Left ventricle myocardium inferior (tissue), 1 donor: ENCODE measurements at regions not wholly inside any gene's neighbourhood (a gene's known extent, or its start where the extent isn't known, plus 50 kb on each side); places are given as distances from the start of the nearest gene placed in this dataset.

Source experiments
- DNase-seq: peaks from one replicate; pipeline ENCODE4 v3.0.0-alpha.2; 2020
- H3K27ac ChIP-seq: fragments of 200-600 bp; replicated peaks from 2 replicates; pipeline ENCODE4 v1.8.0; 2021
- H3K27me3 ChIP-seq: fragments of 200-600 bp; 2 replicates; pipeline ENCODE4 v1.8.0; 2021; ENCODE audit warnings: low read depth
- H3K36me3 ChIP-seq: fragments of 200-600 bp; 2 replicates; pipeline ENCODE4 v1.8.0; 2021
- H3K4me1 ChIP-seq: fragments of 200-600 bp; 2 replicates; pipeline ENCODE4 v1.8.0; 2021
- H3K4me3 ChIP-seq: fragments of 200-600 bp; 2 replicates; pipeline ENCODE4 v1.8.0; 2021; ENCODE audit warnings: mild to moderate bottlenecking, moderate library complexity
- H3K9me3 ChIP-seq: fragments of 200-600 bp; replicated peaks from 2 replicates; pipeline ENCODE4 v1.8.0; 2021
- intact Hi-C: fragments of 100-400 bp; cut with micrococcal nuclease; formaldehyde crosslinking; loops from one replicate; pipeline ENCODE4 v1.11.0; 2022
- TF ChIP-seq, protein P1 (sequence below): fragments of 200-600 bp; IDR thresholded peaks from 2 replicates; pipeline ENCODE4 v1.8.0; 2021; ENCODE audit warnings: antibody characterized with exemption, mild to moderate bottlenecking, borderline replicate concordance
- donor health status: DM: no; HTN: yes; CAD: no; lungs with severe emphysema.

DNA sequence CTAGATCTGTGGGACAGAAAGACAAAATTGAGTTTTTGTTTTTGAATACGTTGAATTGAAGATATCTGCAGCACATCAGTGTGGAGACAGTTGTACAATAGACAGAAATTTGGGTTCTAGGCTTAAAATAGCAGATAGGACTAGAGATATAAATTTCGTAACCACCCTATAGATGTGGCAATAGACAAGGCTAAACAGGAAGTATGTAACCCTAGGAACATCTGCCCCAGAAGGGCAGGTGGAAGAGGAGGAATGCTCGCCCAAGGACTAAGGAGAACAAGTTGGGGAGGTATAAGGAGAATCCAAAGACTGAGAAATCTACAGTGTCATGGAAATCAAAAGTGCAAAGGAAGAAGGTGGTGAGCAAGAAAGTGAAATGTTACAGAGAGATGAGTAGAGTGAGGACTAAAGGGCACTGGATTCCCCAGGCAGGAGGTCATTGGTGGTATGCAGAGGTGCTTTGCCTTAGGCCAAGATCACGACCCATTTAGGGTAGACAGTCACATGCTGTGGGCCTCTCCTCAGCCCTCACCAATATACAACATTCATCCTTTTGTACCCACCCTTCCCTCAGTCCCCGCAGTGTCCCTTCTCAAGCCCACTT, 109.1 kb upstream of the ELL2 start:
- H3K27ac ChIP-seq = no peak overlapping the region
- TF ChIP-seq, protein P1, sequence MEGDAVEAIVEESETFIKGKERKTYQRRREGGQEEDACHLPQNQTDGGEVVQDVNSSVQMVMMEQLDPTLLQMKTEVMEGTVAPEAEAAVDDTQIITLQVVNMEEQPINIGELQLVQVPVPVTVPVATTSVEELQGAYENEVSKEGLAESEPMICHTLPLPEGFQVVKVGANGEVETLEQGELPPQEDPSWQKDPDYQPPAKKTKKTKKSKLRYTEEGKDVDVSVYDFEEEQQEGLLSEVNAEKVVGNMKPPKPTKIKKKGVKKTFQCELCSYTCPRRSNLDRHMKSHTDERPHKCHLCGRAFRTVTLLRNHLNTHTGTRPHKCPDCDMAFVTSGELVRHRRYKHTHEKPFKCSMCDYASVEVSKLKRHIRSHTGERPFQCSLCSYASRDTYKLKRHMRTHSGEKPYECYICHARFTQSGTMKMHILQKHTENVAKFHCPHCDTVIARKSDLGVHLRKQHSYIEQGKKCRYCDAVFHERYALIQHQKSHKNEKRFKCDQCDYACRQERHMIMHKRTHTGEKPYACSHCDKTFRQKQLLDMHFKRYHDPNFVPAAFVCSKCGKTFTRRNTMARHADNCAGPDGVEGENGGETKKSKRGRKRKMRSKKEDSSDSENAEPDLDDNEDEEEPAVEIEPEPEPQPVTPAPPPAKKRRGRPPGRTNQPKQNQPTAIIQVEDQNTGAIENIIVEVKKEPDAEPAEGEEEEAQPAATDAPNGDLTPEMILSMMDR = no peak
- H3K4me1 ChIP-seq = peaks cover 8% of the 10 kb centered on the region
- H3K9me3 ChIP-seq = no peaks in the 10 kb centered on the region
- H3K27me3 ChIP-seq = no peaks in the 10 kb centered on the region
- intact Hi-C loops = no loop called here
- DNase-seq = no peak
- no peak overlapping the region for H3K4me3 ChIP-seq
- H3K36me3 ChIP-seq = no peaks in the 10 kb centered on the region

DNA sequence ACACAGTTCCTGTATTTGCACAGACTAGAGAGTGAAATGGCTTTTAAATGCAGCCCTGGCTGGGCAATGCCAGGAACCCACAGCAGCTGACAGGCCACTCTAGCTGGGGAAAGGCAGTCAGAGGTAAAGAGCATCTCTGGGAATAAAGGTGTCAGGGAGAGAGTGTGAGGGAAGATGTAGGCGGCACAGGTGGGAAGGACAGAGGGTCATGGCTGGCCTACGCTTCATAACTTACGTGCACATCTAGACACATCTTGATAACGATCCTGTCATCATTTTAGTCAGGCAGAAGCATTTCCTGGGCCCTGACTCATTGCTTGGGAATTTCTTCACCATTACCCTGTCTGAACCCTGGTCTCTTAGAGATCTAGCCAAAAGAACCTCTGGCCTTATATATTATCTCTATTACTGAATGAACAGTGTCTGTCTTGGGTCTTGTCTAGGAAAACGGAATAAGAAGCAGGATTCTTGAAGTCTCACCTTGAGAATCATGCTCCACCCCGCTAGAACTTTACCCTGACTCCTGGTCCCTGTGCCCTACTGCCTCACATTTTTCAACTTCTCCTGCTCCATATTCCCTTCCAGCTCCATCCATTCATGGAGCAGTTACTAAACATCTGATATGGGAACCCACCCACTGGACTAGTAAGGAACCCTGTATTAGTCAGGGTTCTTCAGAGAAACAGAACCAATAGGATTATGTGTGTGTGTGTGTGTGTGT, 106.4 kb upstream of the ELL2 start:
- Histone ChIP-seq H3K27ac (no peak overlapping the region), H3K36me3 (no peaks in the 10 kb centered on the region), H3K9me3 (no peaks in the 10 kb centered on the region), H3K4me3 (no peak overlapping the region), H3K4me1 (peaks cover 10% of the 10 kb centered on the region), H3K27me3 (no peaks in the 10 kb centered on the region)
- intact Hi-C loops = no loop called here
- DNase-seq = no peak
- TF ChIP-seq, protein P1 = no peak

DNA sequence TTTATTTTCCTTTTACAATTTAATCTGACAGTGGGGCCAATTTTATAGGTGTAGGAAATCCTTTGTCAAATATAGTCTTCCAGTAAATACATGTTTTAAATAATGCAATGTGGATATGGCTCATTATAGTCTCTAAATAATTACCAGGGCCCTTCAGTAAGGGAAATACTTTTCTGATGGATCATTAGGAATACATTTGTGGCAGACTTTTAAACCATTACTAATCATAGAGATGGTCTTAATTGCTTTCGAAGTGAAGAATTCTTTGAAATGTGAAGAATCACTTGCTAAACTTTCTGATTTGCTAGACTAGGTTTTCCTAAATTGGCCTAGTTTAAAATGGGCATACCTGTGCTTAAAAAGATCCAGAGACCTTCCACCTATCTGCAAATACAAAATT, 105.6 kb upstream of the ELL2 start:
- Histone ChIP-seq H3K36me3 (no peaks in the 10 kb centered on the region), H3K4me1 (peaks cover 10% of the 10 kb centered on the region), H3K9me3 (no peaks in the 10 kb centered on the region), H3K4me3 (no peak overlapping the region), H3K27ac (no peak overlapping the region), H3K27me3 (no peaks in the 10 kb centered on the region)
- DNase-seq = no peak
- TF ChIP-seq, protein P1 = no peak
- intact Hi-C loops = no loop called here

DNA sequence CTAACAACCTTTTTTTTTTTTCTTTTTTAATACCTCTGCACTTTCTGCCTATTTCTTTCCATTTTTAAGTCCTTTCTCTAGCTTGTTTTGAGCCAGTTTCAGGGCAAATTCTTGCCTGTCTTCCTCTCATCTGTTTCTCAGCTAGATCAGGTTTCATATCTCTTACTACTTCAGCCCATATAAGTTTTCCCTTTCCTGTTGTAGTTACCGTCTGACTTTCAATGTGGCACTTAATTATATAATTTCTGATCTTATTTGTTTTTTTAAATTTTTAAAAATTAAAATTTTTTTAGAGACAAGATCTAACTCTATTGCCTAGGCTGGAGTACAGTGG, 104.7 kb upstream of the ELL2 start:
- TF ChIP-seq, protein P1 = no peak
- intact Hi-C loops = no loop called here

DNA sequence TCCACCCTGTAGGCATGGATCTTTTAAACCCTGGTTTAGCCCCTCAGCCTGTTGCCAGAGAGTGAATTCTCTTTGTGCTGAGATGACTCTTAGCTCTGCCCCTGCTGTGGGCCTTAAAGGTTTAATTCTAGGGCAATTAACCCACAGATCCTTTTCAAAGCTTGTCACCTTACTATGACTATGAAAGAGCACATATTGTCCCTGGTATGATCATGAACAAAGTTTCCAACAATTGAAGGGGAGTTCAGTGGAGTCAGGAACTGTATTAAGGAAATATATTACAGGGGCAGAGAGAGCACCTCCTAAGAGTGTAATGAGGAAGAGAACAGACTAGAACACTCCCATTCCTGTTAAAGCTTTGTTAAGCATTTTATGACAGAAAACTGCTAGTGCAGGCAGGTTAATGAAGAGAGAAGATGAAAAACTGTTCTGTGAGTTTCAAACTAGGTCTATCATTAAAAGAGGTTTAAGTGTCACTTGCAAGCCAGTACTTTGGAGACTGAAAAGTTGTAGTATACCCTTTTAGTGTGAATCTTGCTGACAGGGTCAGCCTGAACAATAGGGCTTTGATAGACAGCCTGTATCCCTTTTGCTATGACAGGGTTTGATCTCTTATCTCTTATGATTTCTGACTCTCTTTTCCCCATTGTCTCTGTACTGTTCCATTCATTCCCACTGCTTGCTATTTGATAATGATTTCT, 104.2 kb upstream of the ELL2 start:
- Histone ChIP-seq H3K27ac (no peak overlapping the region), H3K27me3 (no peaks in the 10 kb centered on the region), H3K36me3 (no peaks in the 10 kb centered on the region), H3K4me3 (no peak overlapping the region), H3K9me3 (no peaks in the 10 kb centered on the region), H3K4me1 (peaks cover 10% of the 10 kb centered on the region)
- intact Hi-C loops = no loop called here
- TF ChIP-seq, protein P1 = no peak
- DNase-seq = no peak

More for the DNA sequence above, 104.7 kb upstream of the ELL2 start:
- Histone ChIP-seq H3K9me3 (no peaks in the 10 kb centered on the region), H3K4me3 (no peak overlapping the region), H3K36me3 (no peaks in the 10 kb centered on the region), H3K4me1 (peaks cover 10% of the 10 kb centered on the region), H3K27me3 (no peaks in the 10 kb centered on the region), H3K27ac (no peak overlapping the region)
- DNase-seq = no peak
